HUES64 (cell line): ENCODE measurements at regions not wholly inside any gene's neighbourhood (a gene's known extent, or its start where the extent isn't known, plus 50 kb on each side); places are given as distances from the start of the nearest gene placed in this dataset.

ENCODE experiments used
- H3K27ac ChIP-seq: 2 replicates; pipeline ENCODE4 v1.7.0; 2013; ENCODE audit warnings: low read depth, low read length, inconsistent platforms
- H3K27me3 ChIP-seq: 2 replicates; pipeline ENCODE4 v1.6.1; 2013; ENCODE audit warnings: mild to moderate bottlenecking, low read length; ENCODE audit not compliant: insufficient read depth
- H3K36me3 ChIP-seq: 2 replicates; pipeline ENCODE4 v1.6.1; 2013; ENCODE audit warnings: mild to moderate bottlenecking, low read length; ENCODE audit not compliant: insufficient read depth
- H3K4me1 ChIP-seq: 2 replicates; pipeline ENCODE4 v1.6.1; 2013; ENCODE audit warnings: mild to moderate bottlenecking, low read length, moderate library complexity; ENCODE audit not compliant: insufficient read depth
- H3K4me3 ChIP-seq: 2 replicates; pipeline ENCODE4 v1.5.1; 2013; ENCODE audit warnings: mild to moderate bottlenecking, low read length, moderate library complexity
- H3K9ac ChIP-seq: 2 replicates; pipeline ENCODE4 v1.6.1; 2013; ENCODE audit warnings: mild to moderate bottlenecking, low read depth, low read length
- H3K9me3 ChIP-seq: 2 replicates; pipeline ENCODE4 v1.6.1; 2013; ENCODE audit warnings: low read depth, low read length; ENCODE audit not compliant: insufficient read depth
- WGBS: fragments of 150-250, 120-280 bp; methylation state at CpG from one replicate; pipeline ENCODE4 v1.1.7; 2013; ENCODE audit warnings: missing lambda C conversion rate; 5-methylcytosine and 5-hydroxymethylcytosine counted together

GRCh38 chr10:43976292-43976691, 327.6 kb upstream of the ZNF32 start:
- H3K9ac ChIP-seq = no peak overlapping the region
- WGBS = 100% methylated on average over 1 of the region's 1 CpG
- no peaks in the 10 kb centered on the region for H3K9me3 ChIP-seq
- H3K4me1 ChIP-seq = no peaks in the 10 kb centered on the region
- H3K36me3 ChIP-seq = no peaks in the 10 kb centered on the region
- no peaks in the 10 kb centered on the region for H3K27me3 ChIP-seq
- no peak overlapping the region for H3K27ac ChIP-seq
- H3K4me3 ChIP-seq = no peak overlapping the region

- Histone ChIP-seq H3K9ac (no peak overlapping the region), H3K27ac (no peak overlapping the region), H3K36me3 (no peaks in the 10 kb centered on the region), H3K4me3 (no peak overlapping the region), H3K4me1 (no peaks in the 10 kb centered on the region), H3K9me3 (no peaks in the 10 kb centered on the region), H3K27me3 (no peaks in the 10 kb centered on the region)
- WGBS = 80% methylated on average over 3 of the region's 3 CpGs
These were observed 325.1 kb upstream of the ZNF32 start for GRCh38 chr10:43973801-43974200.

GRCh38 chr10:43972976-43973647, 324.4 kb upstream of the ZNF32 start:
- H3K4me3 ChIP-seq = no peak overlapping the region
- WGBS = 94% methylated on average over 10 of the region's 10 CpGs
- no peaks in the 10 kb centered on the region for H3K9me3 ChIP-seq
- H3K9ac ChIP-seq = no peak overlapping the region
- no peak overlapping the region for H3K27ac ChIP-seq
- no peaks in the 10 kb centered on the region for H3K27me3 ChIP-seq
- no peaks in the 10 kb centered on the region for H3K36me3 ChIP-seq
- no peaks in the 10 kb centered on the region for H3K4me1 ChIP-seq

- no peak overlapping the region for H3K9ac ChIP-seq
- H3K4me1 ChIP-seq = no peaks in the 10 kb centered on the region
- H3K9me3 ChIP-seq = no peaks in the 10 kb centered on the region
- H3K36me3 ChIP-seq = no peaks in the 10 kb centered on the region
- WGBS = 94% methylated on average over 8 of the region's 8 CpGs
- no peak overlapping the region for H3K27ac ChIP-seq
- H3K4me3 ChIP-seq = no peak overlapping the region
- no peaks in the 10 kb centered on the region for H3K27me3 ChIP-seq
These were observed 323.3 kb upstream of the ZNF32 start for GRCh38 chr10:43971981-43972380.

GRCh38 chr10:43971306-43971705, 322.6 kb upstream of the ZNF32 start:
- H3K4me1 ChIP-seq = no peaks in the 10 kb centered on the region
- H3K36me3 ChIP-seq = no peaks in the 10 kb centered on the region
- no peak overlapping the region for H3K27ac ChIP-seq
- no peaks in the 10 kb centered on the region for H3K27me3 ChIP-seq
- no peak overlapping the region for H3K4me3 ChIP-seq
- WGBS = 88% methylated on average over 5 of the region's 5 CpGs
- H3K9ac ChIP-seq = no peak overlapping the region
- H3K9me3 ChIP-seq = no peaks in the 10 kb centered on the region

GRCh38 chr10:43970717-43971116, 322.0 kb upstream of the ZNF32 start:
- H3K4me1 ChIP-seq = no peaks in the 10 kb centered on the region
- H3K4me3 ChIP-seq = no peak overlapping the region
- 96% methylated on average over 2 of the region's 2 CpGs for WGBS

GRCh38 chr10:43970018-43970698, 321.5 kb upstream of the ZNF32 start:
- no peak overlapping the region for H3K4me3 ChIP-seq
- H3K36me3 ChIP-seq = no peaks in the 10 kb centered on the region
- no peaks in the 10 kb centered on the region for H3K4me1 ChIP-seq
- no peak overlapping the region for H3K27ac ChIP-seq
- H3K27me3 ChIP-seq = no peaks in the 10 kb centered on the region
- no peak overlapping the region for H3K9ac ChIP-seq
- no peaks in the 10 kb centered on the region for H3K9me3 ChIP-seq
- 95% methylated on average over 6 of the region's 6 CpGs for WGBS

More at GRCh38 chr10:43970717-43971116, 322.0 kb upstream of the ZNF32 start:
- H3K27ac ChIP-seq = no peak overlapping the region
- no peak overlapping the region for H3K9ac ChIP-seq
- no peaks in the 10 kb centered on the region for H3K27me3 ChIP-seq
- no peaks in the 10 kb centered on the region for H3K36me3 ChIP-seq
- H3K9me3 ChIP-seq = no peaks in the 10 kb centered on the region

- no peak overlapping the region for H3K4me3 ChIP-seq
- H3K4me1 ChIP-seq = no peaks in the 10 kb centered on the region
- no peak overlapping the region for H3K27ac ChIP-seq
- H3K9me3 ChIP-seq = no peaks in the 10 kb centered on the region
- WGBS = 96% methylated on average over 9 of the region's 9 CpGs
- H3K9ac ChIP-seq = no peak overlapping the region
- H3K27me3 ChIP-seq = no peaks in the 10 kb centered on the region
- H3K36me3 ChIP-seq = no peaks in the 10 kb centered on the region
These were observed 320.8 kb upstream of the ZNF32 start for GRCh38 chr10:43969506-43969905.

GRCh38 chr10:43968961-43969360, 320.3 kb upstream of the ZNF32 start:
- 86% methylated on average over 14 of the region's 14 CpGs for WGBS
- H3K36me3 ChIP-seq = no peaks in the 10 kb centered on the region
- H3K4me3 ChIP-seq = no peak overlapping the region
- no peaks in the 10 kb centered on the region for H3K9me3 ChIP-seq
- H3K27me3 ChIP-seq = no peaks in the 10 kb centered on the region
- H3K27ac ChIP-seq = no peak overlapping the region
- no peaks in the 10 kb centered on the region for H3K4me1 ChIP-seq
- H3K9ac ChIP-seq = no peak overlapping the region

- no peak overlapping the region for H3K27ac ChIP-seq
- no peaks in the 10 kb centered on the region for H3K27me3 ChIP-seq
- no peak overlapping the region for H3K4me3 ChIP-seq
- H3K36me3 ChIP-seq = no peaks in the 10 kb centered on the region
- no peak overlapping the region for H3K9ac ChIP-seq
- no CpG with 5 or more reads among the region's 1 CpG for WGBS
- H3K4me1 ChIP-seq = no peaks in the 10 kb centered on the region
- H3K9me3 ChIP-seq = no peaks in the 10 kb centered on the region
These were observed 319.4 kb upstream of the ZNF32 start for GRCh38 chr10:43968076-43968475.

- 97% methylated on average over 3 of the region's 3 CpGs for WGBS
- H3K4me1 ChIP-seq = no peaks in the 10 kb centered on the region
- no peaks in the 10 kb centered on the region for H3K9me3 ChIP-seq
- H3K36me3 ChIP-seq = no peaks in the 10 kb centered on the region
- no peak overlapping the region for H3K4me3 ChIP-seq
- H3K27me3 ChIP-seq = no peaks in the 10 kb centered on the region
- no peak overlapping the region for H3K27ac ChIP-seq
- H3K9ac ChIP-seq = no peak overlapping the region
These were observed 317.9 kb upstream of the ZNF32 start for GRCh38 chr10:43966571-43966965.
